ENCODE measurements at regions not wholly inside any gene's neighbourhood (a gene's known extent, or its start where the extent isn't known, plus 50 kb on each side); places are given as distances from the start of the nearest gene placed in this dataset.

GRCh38 chr20:4563534-4563933 is 122.7 kb upstream of the PRNP start:
- TF ChIP-seq CTCF (IDR thresholded peaks at IDR 0.05) (no peak), POLR2A (IDR thresholded peaks at IDR 0.05) (no peak), POLR2AphosphoS5 (IDR thresholded peaks at IDR 0.05) (no peak)
